ENCODE measurements at regions not wholly inside any gene's neighbourhood (a gene's known extent, or its start where the extent isn't known, plus 50 kb on each side); places are given as distances from the start of the nearest gene placed in this dataset.

- Histone ChIP-seq H4K20me1 (ENCODE audit: control insufficient read depth, extremely low read depth, insufficient read depth, low read length) (peaks cover 2% of the 10 kb centered on the region), H3K36me3 (ENCODE audit: control insufficient read depth in 2 of 2, extremely low read depth in 1 of 2, insufficient read depth in 2 of 2, low read length in 2 of 2) (no peaks in the 10 kb centered on the region), H3K9me3 (ENCODE audit: control insufficient read depth, low read depth, low read length) (no peaks in the 10 kb centered on the region), H3K9ac (ENCODE audit: control insufficient read depth, extremely low read depth, insufficient read depth, low read length) (no peak overlapping the region), H3K9me1 (ENCODE audit: control insufficient read depth, extremely low read depth, insufficient read depth, low read length) (no peaks in the 10 kb centered on the region), H2AFZ (ENCODE audit: control insufficient read depth, low read length) (no peak overlapping the region), H3K4me3 (ENCODE audit: control insufficient read depth in 2 of 3, extremely low read depth in 1 of 3, insufficient read depth in 2 of 3, low read depth in 1 of 3, low read length in 3 of 3) (no peak overlapping the region), H3K4me1 (ENCODE audit: control insufficient read depth, extremely low read depth, insufficient read depth, low read length) (no peaks in the 10 kb centered on the region), H3K79me2 (ENCODE audit: control insufficient read depth, insufficient read depth, low read length) (no peaks in the 10 kb centered on the region), H3K27ac (ENCODE audit: control insufficient read depth, insufficient read depth, low read length) (no peak overlapping the region), H3K4me2 (ENCODE audit: control insufficient read depth, extremely low read depth, insufficient read depth, low read depth, low read length) (no peak overlapping the region), H3K27me3 (ENCODE audit: control insufficient read depth, extremely low read depth, insufficient read depth, low read length) (peaks cover 6% of the 10 kb centered on the region)
- no peak for FAIRE-seq
- no peak for DNase-seq (ENCODE audit: low read depth, low spot score)
- dilution Hi-C loops (cut with MboI; ENCODE audit: extremely low pct_ligation_motif_present, low sequenced_read_pairs): no loop called here
- TF ChIP-seq CTCF (optimal IDR thresholded peaks at IDR 0.05 in 1 of 3, IDR thresholded peaks at IDR 0.05 in 1 of 3, conservative IDR thresholded peaks at IDR 0.05 in 1 of 3; ENCODE audit: extremely low read depth in 1 of 3, insufficient read depth in 2 of 3, low read length in 3 of 3) (no peak), EZH2 (IDR thresholded peaks at IDR 0.05; ENCODE audit: low read length) (no peak)
Measured at GRCh38 chr16:85291302-85292148, 179.3 kb upstream of the CIBAR2 start.

GRCh38 chr16:85293458-85293857 lies 181.2 kb upstream of the CIBAR2 start:
- Histone ChIP-seq H3K27me3 (ENCODE audit: control insufficient read depth, extremely low read depth, insufficient read depth, low read length) (no peaks in the 10 kb centered on the region), H3K9me3 (ENCODE audit: control insufficient read depth, low read depth, low read length) (no peaks in the 10 kb centered on the region), H2AFZ (ENCODE audit: control insufficient read depth, low read length) (no peak overlapping the region), H3K4me2 (ENCODE audit: control insufficient read depth, extremely low read depth, insufficient read depth, low read depth, low read length) (no peak overlapping the region), H3K79me2 (ENCODE audit: control insufficient read depth, insufficient read depth, low read length) (no peaks in the 10 kb centered on the region), H4K20me1 (ENCODE audit: control insufficient read depth, extremely low read depth, insufficient read depth, low read length) (peaks cover 2% of the 10 kb centered on the region), H3K9me1 (ENCODE audit: control insufficient read depth, extremely low read depth, insufficient read depth, low read length) (no peaks in the 10 kb centered on the region), H3K4me1 (ENCODE audit: control insufficient read depth, extremely low read depth, insufficient read depth, low read length) (no peaks in the 10 kb centered on the region), H3K27ac (ENCODE audit: control insufficient read depth, insufficient read depth, low read length) (no peak overlapping the region), H3K36me3 (ENCODE audit: control insufficient read depth in 2 of 2, extremely low read depth in 1 of 2, insufficient read depth in 2 of 2, low read length in 2 of 2) (no peaks in the 10 kb centered on the region), H3K9ac (ENCODE audit: control insufficient read depth, extremely low read depth, insufficient read depth, low read length) (no peak overlapping the region), H3K4me3 (ENCODE audit: control insufficient read depth in 2 of 3, extremely low read depth in 1 of 3, insufficient read depth in 2 of 3, low read depth in 1 of 3, low read length in 3 of 3) (no peak overlapping the region)
- FAIRE-seq: no peak
- dilution Hi-C loops (cut with MboI; ENCODE audit: extremely low pct_ligation_motif_present, low sequenced_read_pairs): no loop called here
- no peak for TF ChIP-seq CTCF (optimal IDR thresholded peaks at IDR 0.05 in 1 of 3, IDR thresholded peaks at IDR 0.05 in 1 of 3, conservative IDR thresholded peaks at IDR 0.05 in 1 of 3; ENCODE audit: extremely low read depth in 1 of 3, insufficient read depth in 2 of 3, low read length in 3 of 3)
- no peak for DNase-seq (ENCODE audit: low read depth, low spot score)
